Ovary (tissue), 3 donors: ENCODE measurements at regions not wholly inside any gene's neighbourhood (a gene's known extent, or its start where the extent isn't known, plus 50 kb on each side); places are given as distances from the start of the nearest gene placed in this dataset.

Source experiments
- CTCF ChIP-seq, 3 donors: fragments of 450-650 bp in 2 of 3; fragments of 200-600 bp in 1 of 3; IDR thresholded peaks; one replicate each; pipeline versions ENCODE4 v1.5.1 to v1.8.0; 2016 to 2022; ENCODE audit warnings: antibody characterized with exemption in 3 of 3, mild to moderate bottlenecking in 1 of 3
- EP300 ChIP-seq: sonication (generic); formaldehyde crosslinking; IDR thresholded peaks from one replicate; pipeline ENCODE4 v1.6.1; 2017; ENCODE audit warnings: antibody characterized with exemption
- POLR2A ChIP-seq: fragments of 450-650 bp; IDR thresholded peaks from one replicate; pipeline ENCODE4 v1.6.1; 2017; ENCODE audit warnings: antibody characterized with exemption, mild to moderate bottlenecking, moderate library complexity
- donor health status: DM: no; HTN: no; CAD: no.

DNA sequence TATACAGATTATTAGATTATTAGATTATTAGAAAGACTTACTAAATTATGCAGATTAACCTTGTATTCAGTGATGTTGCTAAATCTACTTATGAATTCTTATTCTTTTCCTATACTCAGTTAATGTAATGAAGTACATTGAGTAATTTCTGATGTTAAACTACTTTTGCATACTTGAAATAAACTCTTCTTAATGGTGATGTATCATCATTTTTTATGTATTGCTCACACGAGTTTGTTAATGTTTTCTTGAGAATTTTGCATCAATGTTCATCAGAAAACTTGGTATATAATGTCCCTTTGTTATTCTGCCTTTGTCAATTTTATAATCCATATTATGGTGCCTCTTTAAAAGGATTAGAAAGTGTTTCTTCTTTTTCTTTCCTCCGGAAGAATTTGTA lies 163.2 kb upstream of the COL8A1 start:
- TF ChIP-seq CTCF (IDR thresholded peaks at IDR 0.05) (no peak), POLR2A (no peak), EP300 (no peak)
